ENCODE measurements at regions not wholly inside any gene's neighbourhood (a gene's known extent, or its start where the extent isn't known, plus 50 kb on each side); places are given as distances from the start of the nearest gene placed in this dataset.

DNA sequence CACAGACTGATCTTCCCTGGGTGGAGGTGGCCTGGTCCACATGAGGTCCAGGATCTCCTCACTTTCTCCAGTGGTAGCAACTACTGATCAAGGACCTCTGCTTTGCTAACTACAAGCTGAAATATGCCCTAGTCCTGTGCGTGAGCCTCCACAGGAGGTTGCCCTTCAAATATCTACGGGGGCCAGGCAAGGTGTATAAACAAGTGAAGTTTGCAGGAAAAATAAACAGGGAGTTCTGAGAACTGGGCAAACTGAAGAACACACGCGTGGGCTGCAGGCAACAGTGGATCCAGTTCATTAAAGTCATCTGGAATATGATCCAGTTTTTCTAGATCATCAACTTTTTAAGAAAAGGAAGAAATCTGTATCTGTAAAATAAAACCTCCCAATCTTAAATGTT, 167.5 kb upstream of the NR3C1 start:
- no peak for TF ChIP-seq EZH2 (IDR thresholded peaks at IDR 0.05; ENCODE audit: low read depth)
- TF ChIP-seq, protein P1, sequence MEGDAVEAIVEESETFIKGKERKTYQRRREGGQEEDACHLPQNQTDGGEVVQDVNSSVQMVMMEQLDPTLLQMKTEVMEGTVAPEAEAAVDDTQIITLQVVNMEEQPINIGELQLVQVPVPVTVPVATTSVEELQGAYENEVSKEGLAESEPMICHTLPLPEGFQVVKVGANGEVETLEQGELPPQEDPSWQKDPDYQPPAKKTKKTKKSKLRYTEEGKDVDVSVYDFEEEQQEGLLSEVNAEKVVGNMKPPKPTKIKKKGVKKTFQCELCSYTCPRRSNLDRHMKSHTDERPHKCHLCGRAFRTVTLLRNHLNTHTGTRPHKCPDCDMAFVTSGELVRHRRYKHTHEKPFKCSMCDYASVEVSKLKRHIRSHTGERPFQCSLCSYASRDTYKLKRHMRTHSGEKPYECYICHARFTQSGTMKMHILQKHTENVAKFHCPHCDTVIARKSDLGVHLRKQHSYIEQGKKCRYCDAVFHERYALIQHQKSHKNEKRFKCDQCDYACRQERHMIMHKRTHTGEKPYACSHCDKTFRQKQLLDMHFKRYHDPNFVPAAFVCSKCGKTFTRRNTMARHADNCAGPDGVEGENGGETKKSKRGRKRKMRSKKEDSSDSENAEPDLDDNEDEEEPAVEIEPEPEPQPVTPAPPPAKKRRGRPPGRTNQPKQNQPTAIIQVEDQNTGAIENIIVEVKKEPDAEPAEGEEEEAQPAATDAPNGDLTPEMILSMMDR (conservative IDR thresholded peaks at IDR 0.05) = no peak

Data from PC-9 (cell line).